NOMO-1 (cell line): ENCODE measurements at regions not wholly inside any gene's neighbourhood (a gene's known extent, or its start where the extent isn't known, plus 50 kb on each side); places are given as distances from the start of the nearest gene placed in this dataset.
A peak's percentile ranks its signal among the peaks of the same experiment; 100 is the strongest.

Source experiments
- DNase-seq, 2 experiments: peaks; one replicate each; lab custom pipeline; 2025; ENCODE audit not compliant: unreplicated experiment in 2 of 2; lab: John Stamatoyannopoulos, UW

GRCh38 chr1:229190057-229190575 lies 80.8 kb upstream of the RAB4A start:
- no peak for DNase-seq

GRCh38 chr1:229191066-229191674 lies 79.7 kb upstream of the RAB4A start:
- DNase-seq: no peak

GRCh38 chr1:229192031-229192430 lies 78.9 kb upstream of the RAB4A start:
- peak; percentile 69 to 90 for DNase-seq

- DNase-seq: no peak
These were observed 78.1 kb upstream of the RAB4A start for GRCh38 chr1:229192853-229193252.

- DNase-seq: no peak
These were observed 76.8 kb upstream of the RAB4A start for GRCh38 chr1:229194096-229194495.

- no peak for DNase-seq
These were observed 75.7 kb upstream of the RAB4A start for GRCh38 chr1:229195246-229195645.

- DNase-seq: no peak
These were observed 74.3 kb upstream of the RAB4A start for GRCh38 chr1:229196404-229197264.

- DNase-seq: no peak
These were observed 73.7 kb upstream of the RAB4A start for GRCh38 chr1:229197265-229197585.

- peak; percentile 35 to 79 for DNase-seq
These were observed 71.4 kb upstream of the RAB4A start for GRCh38 chr1:229199261-229200243.

GRCh38 chr1:229203030-229203751 lies 67.7 kb upstream of the RAB4A start:
- no peak for DNase-seq

GRCh38 chr1:229203991-229204632 lies 66.8 kb upstream of the RAB4A start:
- DNase-seq: no peak

GRCh38 chr1:229204921-229205777 lies 65.8 kb upstream of the RAB4A start:
- no peak for DNase-seq

- DNase-seq: no peak
These were observed 65.1 kb upstream of the RAB4A start for GRCh38 chr1:229205854-229206253.

- DNase-seq: no peak
These were observed 63.0 kb upstream of the RAB4A start for GRCh38 chr1:229207916-229208315.

- DNase-seq: no peak
These were observed 62.4 kb upstream of the RAB4A start for GRCh38 chr1:229208481-229208880.

GRCh38 chr1:229209386-229209785 lies 61.5 kb upstream of the RAB4A start:
- no peak for DNase-seq

GRCh38 chr1:229209816-229210215 lies 61.1 kb upstream of the RAB4A start:
- no peak for DNase-seq

GRCh38 chr1:229210844-229211243 lies 60.1 kb upstream of the RAB4A start:
- no peak for DNase-seq

- no peak for DNase-seq
These were observed 57.1 kb upstream of the RAB4A start for GRCh38 chr1:229213797-229214196.
